ENCODE measurements at regions not wholly inside any gene's neighbourhood (a gene's known extent, or its start where the extent isn't known, plus 50 kb on each side); places are given as distances from the start of the nearest gene placed in this dataset.

DNA sequence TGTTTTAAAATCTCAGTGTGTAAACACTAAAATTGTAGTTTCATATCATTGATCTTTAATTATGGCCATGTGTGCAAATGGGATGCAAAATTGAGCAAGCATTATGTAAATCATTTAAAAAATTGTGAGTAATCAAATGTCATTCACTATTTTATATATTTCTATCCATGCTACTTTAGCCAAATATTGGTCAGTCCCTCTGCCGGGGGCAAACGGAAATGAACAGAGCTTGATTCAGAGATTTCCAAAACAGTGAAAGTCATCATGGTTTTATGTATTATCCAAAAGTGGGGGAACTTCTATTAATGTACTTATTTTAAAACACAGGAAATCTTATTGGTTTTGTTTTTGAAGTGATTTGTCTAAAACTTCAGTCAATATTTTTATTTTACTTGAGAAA lies 219.1 kb downstream of the IRS2 start:
- TF ChIP-seq SIN3A (IDR thresholded peaks at IDR 0.05; ENCODE audit: borderline replicate concordance, insufficient read depth, low read length) (no peak), POLR2AphosphoS5 (IDR thresholded peaks at IDR 0.05; ENCODE audit: low read depth, low read length) (no peak), FOXP2 (optimal IDR thresholded peaks at IDR 0.05; ENCODE audit: borderline replicate concordance, extremely low read depth, extremely low read length, insufficient read depth) (no peak), TAF1 (IDR thresholded peaks at IDR 0.05; ENCODE audit: borderline replicate concordance, insufficient read depth, low read length) (no peak)
- TF ChIP-seq, protein P1, sequence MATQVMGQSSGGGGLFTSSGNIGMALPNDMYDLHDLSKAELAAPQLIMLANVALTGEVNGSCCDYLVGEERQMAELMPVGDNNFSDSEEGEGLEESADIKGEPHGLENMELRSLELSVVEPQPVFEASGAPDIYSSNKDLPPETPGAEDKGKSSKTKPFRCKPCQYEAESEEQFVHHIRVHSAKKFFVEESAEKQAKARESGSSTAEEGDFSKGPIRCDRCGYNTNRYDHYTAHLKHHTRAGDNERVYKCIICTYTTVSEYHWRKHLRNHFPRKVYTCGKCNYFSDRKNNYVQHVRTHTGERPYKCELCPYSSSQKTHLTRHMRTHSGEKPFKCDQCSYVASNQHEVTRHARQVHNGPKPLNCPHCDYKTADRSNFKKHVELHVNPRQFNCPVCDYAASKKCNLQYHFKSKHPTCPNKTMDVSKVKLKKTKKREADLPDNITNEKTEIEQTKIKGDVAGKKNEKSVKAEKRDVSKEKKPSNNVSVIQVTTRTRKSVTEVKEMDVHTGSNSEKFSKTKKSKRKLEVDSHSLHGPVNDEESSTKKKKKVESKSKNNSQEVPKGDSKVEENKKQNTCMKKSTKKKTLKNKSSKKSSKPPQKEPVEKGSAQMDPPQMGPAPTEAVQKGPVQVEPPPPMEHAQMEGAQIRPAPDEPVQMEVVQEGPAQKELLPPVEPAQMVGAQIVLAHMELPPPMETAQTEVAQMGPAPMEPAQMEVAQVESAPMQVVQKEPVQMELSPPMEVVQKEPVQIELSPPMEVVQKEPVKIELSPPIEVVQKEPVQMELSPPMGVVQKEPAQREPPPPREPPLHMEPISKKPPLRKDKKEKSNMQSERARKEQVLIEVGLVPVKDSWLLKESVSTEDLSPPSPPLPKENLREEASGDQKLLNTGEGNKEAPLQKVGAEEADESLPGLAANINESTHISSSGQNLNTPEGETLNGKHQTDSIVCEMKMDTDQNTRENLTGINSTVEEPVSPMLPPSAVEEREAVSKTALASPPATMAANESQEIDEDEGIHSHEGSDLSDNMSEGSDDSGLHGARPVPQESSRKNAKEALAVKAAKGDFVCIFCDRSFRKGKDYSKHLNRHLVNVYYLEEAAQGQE (IDR thresholded peaks at IDR 0.05; ENCODE audit: insufficient read depth in 1 of 2, low read depth in 2 of 2, low read length in 2 of 2): no peak

DNA sequence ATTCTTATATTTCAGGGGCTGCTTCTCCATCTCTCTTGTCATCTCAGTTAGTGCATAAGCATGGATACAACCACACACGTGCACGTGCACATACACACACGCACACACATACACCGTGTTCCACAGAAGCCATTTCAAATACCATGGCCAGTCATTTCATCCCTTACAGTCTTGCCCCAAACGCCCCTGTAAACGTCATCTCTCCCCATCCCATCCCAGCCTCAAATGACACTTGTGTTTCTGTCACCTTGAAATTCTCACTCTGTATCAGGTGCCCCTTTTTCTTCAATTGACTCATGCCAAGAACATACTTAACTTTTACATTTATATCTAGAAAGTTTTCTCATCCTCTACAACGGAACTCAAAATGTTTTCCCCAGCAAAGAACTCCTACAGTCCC lies 220.5 kb downstream of the IRS2 start:
- TF ChIP-seq, protein P1 (IDR thresholded peaks at IDR 0.05; ENCODE audit: insufficient read depth in 1 of 2, low read depth in 2 of 2, low read length in 2 of 2): no peak
- TF ChIP-seq FOXP2 (optimal IDR thresholded peaks at IDR 0.05; ENCODE audit: borderline replicate concordance, extremely low read depth, extremely low read length, insufficient read depth): no peak
- no peak for TF ChIP-seq POLR2AphosphoS5 (IDR thresholded peaks at IDR 0.05; ENCODE audit: low read depth, low read length)
- no peak for TF ChIP-seq SIN3A (IDR thresholded peaks at IDR 0.05; ENCODE audit: borderline replicate concordance, insufficient read depth, low read length)
- TF ChIP-seq TAF1 (IDR thresholded peaks at IDR 0.05; ENCODE audit: borderline replicate concordance, insufficient read depth, low read length): no peak

DNA sequence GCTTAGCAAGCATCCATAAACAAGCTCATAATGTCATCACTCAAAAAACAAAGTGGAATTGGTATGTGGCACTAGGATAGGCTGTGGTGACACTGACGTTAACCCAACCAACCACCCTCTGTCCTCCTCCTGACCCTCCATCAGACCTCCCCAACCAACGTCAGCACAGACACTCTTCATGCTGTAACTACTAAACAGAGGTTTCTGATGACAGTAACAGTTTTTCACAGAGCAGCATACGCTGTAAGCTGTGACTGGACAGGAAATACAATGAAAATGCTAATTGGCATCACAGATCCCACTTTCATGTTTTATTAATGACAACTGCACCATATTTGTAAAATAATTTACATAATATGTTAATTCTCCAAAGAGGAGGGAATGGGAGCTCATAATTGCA lies 238.0 kb downstream of the IRS2 start:
- TF ChIP-seq POLR2AphosphoS5 (IDR thresholded peaks at IDR 0.05; ENCODE audit: low read depth, low read length) (no peak), FOXP2 (optimal IDR thresholded peaks at IDR 0.05; ENCODE audit: borderline replicate concordance, extremely low read depth, extremely low read length, insufficient read depth) (no peak)

GRCh38 chr13:109547942-109548341 lies 238.4 kb downstream of the IRS2 start:
- no peak for TF ChIP-seq TAF1 (IDR thresholded peaks at IDR 0.05; ENCODE audit: borderline replicate concordance, insufficient read depth, low read length)
- no peak for TF ChIP-seq SIN3A (IDR thresholded peaks at IDR 0.05; ENCODE audit: borderline replicate concordance, insufficient read depth, low read length)
- TF ChIP-seq POLR2AphosphoS5 (IDR thresholded peaks at IDR 0.05; ENCODE audit: low read depth, low read length): no peak
- TF ChIP-seq FOXP2 (optimal IDR thresholded peaks at IDR 0.05; ENCODE audit: borderline replicate concordance, extremely low read depth, extremely low read length, insufficient read depth): no peak
- TF ChIP-seq, protein P1 (IDR thresholded peaks at IDR 0.05; ENCODE audit: insufficient read depth in 1 of 2, low read depth in 2 of 2, low read length in 2 of 2): no peak

DNA sequence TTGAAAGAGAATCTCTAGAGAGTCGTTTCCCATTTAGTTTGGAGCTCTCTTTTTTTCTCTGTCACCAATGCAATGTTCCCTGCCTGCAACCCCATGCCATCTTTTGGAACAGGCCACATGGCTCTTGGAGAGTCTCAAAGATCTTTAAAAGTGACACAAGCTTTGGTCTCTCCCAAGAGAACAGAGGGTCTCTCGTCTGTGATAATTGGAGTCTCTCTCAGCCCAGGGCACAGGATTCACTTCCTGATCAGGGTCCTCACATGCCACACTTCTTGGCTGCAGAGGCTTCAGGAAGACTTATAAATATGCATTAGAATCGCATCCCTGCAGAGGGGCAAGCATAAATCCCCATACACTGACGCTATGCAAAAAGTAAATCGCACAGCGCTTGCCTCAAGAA lies 240.5 kb downstream of the IRS2 start:
- no peak for TF ChIP-seq SIN3A (IDR thresholded peaks at IDR 0.05; ENCODE audit: borderline replicate concordance, insufficient read depth, low read length)
- TF ChIP-seq, protein P1 (IDR thresholded peaks at IDR 0.05; ENCODE audit: insufficient read depth in 1 of 2, low read depth in 2 of 2, low read length in 2 of 2): no peak
- no peak for TF ChIP-seq POLR2AphosphoS5 (IDR thresholded peaks at IDR 0.05; ENCODE audit: low read depth, low read length)
- no peak for TF ChIP-seq FOXP2 (optimal IDR thresholded peaks at IDR 0.05; ENCODE audit: borderline replicate concordance, extremely low read depth, extremely low read length, insufficient read depth)
- TF ChIP-seq TAF1 (IDR thresholded peaks at IDR 0.05; ENCODE audit: borderline replicate concordance, insufficient read depth, low read length): no peak
